ENCODE measurements at regions not wholly inside any gene's neighbourhood (a gene's known extent, or its start where the extent isn't known, plus 50 kb on each side); places are given as distances from the start of the nearest gene placed in this dataset.

DNA sequence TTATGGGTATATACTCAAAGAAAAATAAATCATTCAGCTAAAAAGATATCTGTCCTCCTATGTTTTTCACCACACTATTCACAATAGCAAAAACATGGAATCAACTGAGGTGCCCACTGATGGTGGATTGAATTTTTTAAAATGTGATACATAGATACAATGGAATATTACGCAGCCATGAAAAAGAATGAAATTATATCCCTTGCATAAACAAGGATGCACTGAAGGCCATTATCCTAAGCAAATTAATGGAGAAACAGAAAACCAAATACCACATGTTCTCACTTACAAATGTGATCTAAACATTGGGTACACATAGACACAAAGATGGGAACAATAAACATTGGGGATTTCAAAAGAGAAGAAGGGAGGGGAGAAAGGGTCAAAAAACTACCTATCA lies 964.2 kb upstream of the IGFBP7 start:
- Histone ChIP-seq H3K4me2 (ENCODE audit: low read length) (no peak overlapping the region), H3K79me2 (ENCODE audit: control insufficient read depth, low read length) (no peaks in the 10 kb centered on the region), H3K9me3 (ENCODE audit: control insufficient read depth, insufficient read depth, low read length) (no peaks in the 10 kb centered on the region), H3K4me1 (ENCODE audit: control insufficient read depth, low read length) (no peaks in the 10 kb centered on the region), H3K9me2 (replicated peaks; ENCODE audit: control insufficient read depth, low read length) (no peaks in the 10 kb centered on the region), H3K27me3 (ENCODE audit: control insufficient read depth, low read length) (no peaks in the 10 kb centered on the region), H4K20me1 (ENCODE audit: control insufficient read depth, insufficient read depth, low read depth, low read length) (no peaks in the 10 kb centered on the region), H3K36me3 (ENCODE audit: control insufficient read depth, low read length) (no peaks in the 10 kb centered on the region), H3F3A (ENCODE audit: control insufficient read depth, insufficient read depth) (no peaks in the 10 kb centered on the region), H3K4me3 (ENCODE audit: low read length) (no peak overlapping the region), H3K27ac (ENCODE audit: low read depth, low read length) (no peak overlapping the region)
- TF ChIP-seq, protein P1, sequence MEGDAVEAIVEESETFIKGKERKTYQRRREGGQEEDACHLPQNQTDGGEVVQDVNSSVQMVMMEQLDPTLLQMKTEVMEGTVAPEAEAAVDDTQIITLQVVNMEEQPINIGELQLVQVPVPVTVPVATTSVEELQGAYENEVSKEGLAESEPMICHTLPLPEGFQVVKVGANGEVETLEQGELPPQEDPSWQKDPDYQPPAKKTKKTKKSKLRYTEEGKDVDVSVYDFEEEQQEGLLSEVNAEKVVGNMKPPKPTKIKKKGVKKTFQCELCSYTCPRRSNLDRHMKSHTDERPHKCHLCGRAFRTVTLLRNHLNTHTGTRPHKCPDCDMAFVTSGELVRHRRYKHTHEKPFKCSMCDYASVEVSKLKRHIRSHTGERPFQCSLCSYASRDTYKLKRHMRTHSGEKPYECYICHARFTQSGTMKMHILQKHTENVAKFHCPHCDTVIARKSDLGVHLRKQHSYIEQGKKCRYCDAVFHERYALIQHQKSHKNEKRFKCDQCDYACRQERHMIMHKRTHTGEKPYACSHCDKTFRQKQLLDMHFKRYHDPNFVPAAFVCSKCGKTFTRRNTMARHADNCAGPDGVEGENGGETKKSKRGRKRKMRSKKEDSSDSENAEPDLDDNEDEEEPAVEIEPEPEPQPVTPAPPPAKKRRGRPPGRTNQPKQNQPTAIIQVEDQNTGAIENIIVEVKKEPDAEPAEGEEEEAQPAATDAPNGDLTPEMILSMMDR (IDR thresholded peaks at IDR 0.05; ENCODE audit: low read depth, low read length, poor library complexity, severe bottlenecking), result no peak
- no peak for TF ChIP-seq EZH2phosphoT487 (IDR thresholded peaks at IDR 0.05; ENCODE audit: borderline replicate concordance, low read length)

DNA sequence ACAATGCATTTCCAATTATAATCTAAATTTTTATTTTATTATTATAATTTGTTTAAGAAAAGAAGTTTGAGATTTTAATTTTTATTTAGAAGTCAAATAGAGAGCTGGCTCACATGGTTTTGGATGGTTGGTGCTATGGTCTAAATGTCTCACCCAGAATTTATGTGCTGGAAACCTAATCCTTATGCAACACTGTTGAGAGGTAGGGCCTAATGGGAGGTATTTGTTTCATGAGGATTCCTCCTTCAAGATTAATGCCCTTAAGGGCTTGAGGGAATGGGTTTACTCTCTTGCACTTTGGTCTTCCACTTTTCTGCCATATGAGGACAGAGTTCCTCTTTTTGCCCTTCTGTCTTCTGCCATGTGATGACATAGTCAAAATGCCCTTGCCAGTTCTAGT lies 960.5 kb upstream of the IGFBP7 start:
- TF ChIP-seq, protein P1 (IDR thresholded peaks at IDR 0.05; ENCODE audit: low read depth, low read length, poor library complexity, severe bottlenecking), result no peak
- TF ChIP-seq EZH2phosphoT487 (IDR thresholded peaks at IDR 0.05; ENCODE audit: borderline replicate concordance, low read length), result no peak
- Histone ChIP-seq H3K36me3 (ENCODE audit: control insufficient read depth, low read length) (no peaks in the 10 kb centered on the region), H3K9me2 (replicated peaks; ENCODE audit: control insufficient read depth, low read length) (no peaks in the 10 kb centered on the region), H3K4me2 (ENCODE audit: low read length) (no peak overlapping the region), H3K9me3 (ENCODE audit: control insufficient read depth, insufficient read depth, low read length) (no peaks in the 10 kb centered on the region), H3K79me2 (ENCODE audit: control insufficient read depth, low read length) (no peaks in the 10 kb centered on the region), H3K4me1 (ENCODE audit: control insufficient read depth, low read length) (no peaks in the 10 kb centered on the region), H3F3A (ENCODE audit: control insufficient read depth, insufficient read depth) (no peaks in the 10 kb centered on the region), H4K20me1 (ENCODE audit: control insufficient read depth, insufficient read depth, low read depth, low read length) (no peaks in the 10 kb centered on the region), H3K27me3 (ENCODE audit: control insufficient read depth, low read length) (no peaks in the 10 kb centered on the region), H3K27ac (ENCODE audit: low read depth, low read length) (no peak overlapping the region), H3K4me3 (ENCODE audit: low read length) (no peak overlapping the region)

DNA sequence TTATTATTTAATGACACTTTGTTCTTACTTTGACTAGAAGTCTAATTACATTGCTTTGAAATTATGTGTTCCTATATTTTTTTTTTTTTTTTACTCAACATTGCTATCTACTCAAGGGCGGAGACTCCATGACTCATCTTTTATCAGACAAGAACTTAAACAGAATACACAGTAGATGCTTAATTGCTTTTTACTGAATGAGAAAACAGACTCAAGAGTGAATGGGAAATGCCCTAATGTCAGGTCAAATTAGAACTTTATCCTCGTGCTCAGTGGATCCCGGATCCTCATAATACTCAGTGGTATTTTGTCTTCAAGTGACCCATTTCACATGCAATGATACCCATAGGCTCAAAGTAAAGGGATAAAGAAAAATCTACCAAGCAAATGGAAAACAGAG lies 954.5 kb upstream of the IGFBP7 start:
- TF ChIP-seq EZH2phosphoT487 (IDR thresholded peaks at IDR 0.05; ENCODE audit: borderline replicate concordance, low read length), result no peak
- TF ChIP-seq, protein P1 (IDR thresholded peaks at IDR 0.05; ENCODE audit: low read depth, low read length, poor library complexity, severe bottlenecking), result no peak
- Histone ChIP-seq H3K4me1 (ENCODE audit: control insufficient read depth, low read length) (no peaks in the 10 kb centered on the region), H3K4me2 (ENCODE audit: low read length) (no peak overlapping the region)

More for the DNA sequence above, 954.5 kb upstream of the IGFBP7 start:
- Histone ChIP-seq H3K9me2 (replicated peaks; ENCODE audit: control insufficient read depth, low read length) (no peaks in the 10 kb centered on the region), H3K27me3 (ENCODE audit: control insufficient read depth, low read length) (no peaks in the 10 kb centered on the region), H3K9me3 (ENCODE audit: control insufficient read depth, insufficient read depth, low read length) (no peaks in the 10 kb centered on the region), H4K20me1 (ENCODE audit: control insufficient read depth, insufficient read depth, low read depth, low read length) (no peaks in the 10 kb centered on the region), H3F3A (ENCODE audit: control insufficient read depth, insufficient read depth) (no peaks in the 10 kb centered on the region), H3K27ac (ENCODE audit: low read depth, low read length) (no peak overlapping the region), H3K4me3 (ENCODE audit: low read length) (no peak overlapping the region), H3K36me3 (ENCODE audit: control insufficient read depth, low read length) (no peaks in the 10 kb centered on the region), H3K79me2 (ENCODE audit: control insufficient read depth, low read length) (no peaks in the 10 kb centered on the region)

Data from DOHH2 (cell line).